ENCODE measurements at regions not wholly inside any gene's neighbourhood (a gene's known extent, or its start where the extent isn't known, plus 50 kb on each side); places are given as distances from the start of the nearest gene placed in this dataset.
"Not testable (repeated sequence)": the region's sequence is repeated elsewhere in the genome, so short reads cannot be mapped to it uniquely, and the experiment has no call there.

DNA sequence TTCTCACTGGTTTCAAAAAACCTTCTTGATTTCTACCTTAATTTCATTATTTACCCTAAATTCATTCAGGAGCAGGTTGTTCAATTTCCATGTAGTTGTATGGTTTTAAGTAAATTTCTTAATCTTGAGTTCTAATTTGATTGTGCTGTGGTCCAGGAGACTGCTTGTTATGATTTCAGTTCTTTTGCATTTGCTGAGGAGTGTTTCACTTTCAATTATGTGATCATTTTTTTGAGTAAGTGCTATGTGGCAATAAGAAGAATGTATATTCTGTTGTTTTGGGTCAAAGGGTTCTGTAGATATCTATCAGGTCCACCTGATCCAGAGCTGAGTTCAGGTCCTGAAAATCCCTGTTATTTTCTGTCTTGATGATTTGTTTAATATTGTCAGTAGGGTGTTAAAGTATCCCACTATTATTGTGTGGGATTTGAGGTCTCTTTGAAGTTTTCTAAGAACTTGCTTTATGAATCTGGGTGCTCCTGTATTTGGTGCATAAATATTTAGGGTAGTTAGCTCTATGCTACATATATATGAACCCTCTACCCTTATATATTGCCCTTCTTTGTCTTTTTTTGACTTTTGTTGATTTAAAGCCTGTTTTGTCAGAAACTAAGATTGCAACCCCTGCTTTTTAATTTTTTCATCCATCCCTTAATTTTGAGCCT lies 158.4 kb upstream of the TPRG1 start:
- DNase-seq (ENCODE audit: low read depth, low spot score), result no peak
- CTCF ChIA-PET, result interaction anchor here (0.6 kb wide), 1 partner anchor 31 kb away, joined by 3 read pairs; no protein-coding TSS in a partner anchor
- TF ChIP-seq, protein P1, sequence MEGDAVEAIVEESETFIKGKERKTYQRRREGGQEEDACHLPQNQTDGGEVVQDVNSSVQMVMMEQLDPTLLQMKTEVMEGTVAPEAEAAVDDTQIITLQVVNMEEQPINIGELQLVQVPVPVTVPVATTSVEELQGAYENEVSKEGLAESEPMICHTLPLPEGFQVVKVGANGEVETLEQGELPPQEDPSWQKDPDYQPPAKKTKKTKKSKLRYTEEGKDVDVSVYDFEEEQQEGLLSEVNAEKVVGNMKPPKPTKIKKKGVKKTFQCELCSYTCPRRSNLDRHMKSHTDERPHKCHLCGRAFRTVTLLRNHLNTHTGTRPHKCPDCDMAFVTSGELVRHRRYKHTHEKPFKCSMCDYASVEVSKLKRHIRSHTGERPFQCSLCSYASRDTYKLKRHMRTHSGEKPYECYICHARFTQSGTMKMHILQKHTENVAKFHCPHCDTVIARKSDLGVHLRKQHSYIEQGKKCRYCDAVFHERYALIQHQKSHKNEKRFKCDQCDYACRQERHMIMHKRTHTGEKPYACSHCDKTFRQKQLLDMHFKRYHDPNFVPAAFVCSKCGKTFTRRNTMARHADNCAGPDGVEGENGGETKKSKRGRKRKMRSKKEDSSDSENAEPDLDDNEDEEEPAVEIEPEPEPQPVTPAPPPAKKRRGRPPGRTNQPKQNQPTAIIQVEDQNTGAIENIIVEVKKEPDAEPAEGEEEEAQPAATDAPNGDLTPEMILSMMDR (IDR thresholded peaks at IDR 0.05; ENCODE audit: low read depth, low read length), result no peak
- POLR2A ChIA-PET, result no interaction called here
- H3K27ac ChIP-seq (ENCODE audit: low read depth, low read length), result no peak overlapping the region
- H3K9me3 ChIP-seq (ENCODE audit: control insufficient read depth, insufficient read depth, low read length), result no peaks in the 10 kb centered on the region
- no peak overlapping the region for H3K4me3 ChIP-seq (ENCODE audit: low read depth, low read length)
- peaks cover 8% of the 10 kb centered on the region for H3K27me3 ChIP-seq (ENCODE audit: control insufficient read depth, insufficient read depth, low read length)

DNA sequence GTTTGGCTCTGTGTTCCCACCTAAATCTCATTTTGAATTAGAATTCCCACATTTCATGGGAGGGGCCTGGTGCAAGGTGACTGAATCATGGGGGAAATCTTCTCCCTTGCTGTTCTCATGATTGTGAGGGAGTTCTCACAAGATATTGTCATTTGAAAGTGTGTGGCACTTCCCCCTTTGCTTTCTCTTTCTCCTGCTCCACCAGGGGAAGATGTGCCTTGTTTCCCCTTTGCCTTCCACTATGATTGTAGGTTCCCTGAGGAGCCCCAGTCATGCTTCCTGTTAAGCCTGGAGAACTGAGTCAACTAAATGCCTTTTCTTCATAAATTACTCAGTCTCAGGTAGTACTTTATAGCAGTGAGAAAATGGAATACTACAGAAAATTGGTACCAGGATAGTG lies 157.2 kb upstream of the TPRG1 start:
- Histone ChIP-seq H3K9me3 (ENCODE audit: control insufficient read depth, insufficient read depth, low read length) (no peaks in the 10 kb centered on the region), H3K27ac (ENCODE audit: low read depth, low read length) (no peak overlapping the region), H3K27me3 (ENCODE audit: control insufficient read depth, insufficient read depth, low read length) (peaks cover 8% of the 10 kb centered on the region), H3K4me3 (ENCODE audit: low read depth, low read length) (no peak overlapping the region)
- TF ChIP-seq, protein P1 (IDR thresholded peaks at IDR 0.05; ENCODE audit: low read depth, low read length), result no peak
- ChIA-PET POLR2A (no interaction called here), CTCF (no interaction called here)
- no peak for DNase-seq (ENCODE audit: low read depth, low spot score)

DNA sequence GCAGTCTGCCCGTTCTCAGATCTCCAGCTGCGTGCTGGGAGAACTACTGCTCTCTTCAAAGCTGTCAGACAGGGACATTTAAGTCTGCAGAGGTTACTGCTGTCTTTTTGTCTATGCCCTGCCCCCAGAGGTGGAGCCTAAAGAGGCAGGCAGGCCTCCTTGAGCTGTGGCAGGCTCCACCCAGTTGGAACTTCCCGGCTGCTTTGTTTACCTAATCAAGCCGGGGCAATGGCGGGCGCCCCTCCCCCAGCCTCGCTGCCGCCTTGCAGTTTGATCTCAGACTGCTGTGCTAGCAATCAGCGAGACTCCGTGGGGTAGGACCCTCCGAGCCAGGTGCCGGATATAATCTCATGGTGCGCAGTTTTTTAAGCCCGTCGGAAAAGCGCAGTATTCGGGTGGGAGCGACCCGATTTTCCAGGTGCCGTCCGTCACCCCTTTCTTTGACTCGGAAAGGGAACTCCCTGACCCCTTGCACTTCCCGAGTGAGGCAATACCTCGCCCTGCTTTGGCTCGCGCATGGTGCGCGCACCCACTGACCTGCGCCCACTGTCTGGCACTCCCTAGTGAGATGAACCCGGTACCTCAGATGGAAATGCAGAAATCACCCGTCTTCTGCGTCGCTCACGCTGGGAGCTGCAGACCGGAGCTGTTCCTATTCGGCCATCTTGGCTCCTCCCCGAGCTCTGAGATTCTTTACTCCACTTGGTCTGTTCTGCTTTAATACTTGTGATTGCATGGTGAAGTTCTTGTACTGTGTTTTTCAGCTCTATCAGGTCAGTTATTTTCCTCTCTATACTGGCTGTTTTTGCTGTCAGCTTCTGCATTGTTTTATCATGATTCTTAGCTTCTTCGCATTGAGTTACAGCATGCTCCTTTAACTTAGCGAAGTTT lies 148.9 kb upstream of the TPRG1 start:
- H3K27ac ChIP-seq (ENCODE audit: low read depth, low read length); DNase-seq (ENCODE audit: low read depth, low spot score); H3K9me3 ChIP-seq (ENCODE audit: control insufficient read depth, insufficient read depth, low read length); POLR2A ChIA-PET; H3K4me3 ChIP-seq (ENCODE audit: low read depth, low read length); H3K27me3 ChIP-seq (ENCODE audit: control insufficient read depth, insufficient read depth, low read length); CTCF ChIA-PET: not testable (repeated sequence)

DNA sequence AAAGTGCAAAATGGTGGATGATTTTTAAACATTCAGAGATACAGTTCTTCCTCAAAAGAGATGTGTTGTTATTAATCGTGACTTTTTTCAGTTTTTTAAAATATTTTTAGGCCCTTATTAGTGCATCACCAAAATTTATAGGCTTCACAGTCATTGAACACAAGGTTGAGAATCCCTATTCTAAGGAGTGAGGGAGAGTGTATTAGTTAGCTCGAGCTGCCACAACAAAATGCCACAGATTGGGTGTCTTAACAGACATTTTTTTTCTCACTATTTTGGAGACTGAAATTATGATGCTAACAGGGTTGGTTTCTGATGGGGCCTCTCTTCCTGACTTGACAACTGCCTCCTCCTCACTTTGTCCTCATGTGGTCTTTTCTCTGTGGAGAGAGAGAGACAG lies 145.9 kb upstream of the TPRG1 start:
- ChIA-PET CTCF (no interaction called here), POLR2A (no interaction called here)
- H3K27me3 ChIP-seq (ENCODE audit: control insufficient read depth, insufficient read depth, low read length), result peaks cover 2% of the 10 kb centered on the region
- H3K9me3 ChIP-seq (ENCODE audit: control insufficient read depth, insufficient read depth, low read length), result no peaks in the 10 kb centered on the region
- H3K4me3 ChIP-seq (ENCODE audit: low read depth, low read length), result no peak overlapping the region
- TF ChIP-seq, protein P1 (IDR thresholded peaks at IDR 0.05; ENCODE audit: low read depth, low read length), result no peak
- H3K27ac ChIP-seq (ENCODE audit: low read depth, low read length), result no peak overlapping the region
- DNase-seq (ENCODE audit: low read depth, low spot score), result no peak

DNA sequence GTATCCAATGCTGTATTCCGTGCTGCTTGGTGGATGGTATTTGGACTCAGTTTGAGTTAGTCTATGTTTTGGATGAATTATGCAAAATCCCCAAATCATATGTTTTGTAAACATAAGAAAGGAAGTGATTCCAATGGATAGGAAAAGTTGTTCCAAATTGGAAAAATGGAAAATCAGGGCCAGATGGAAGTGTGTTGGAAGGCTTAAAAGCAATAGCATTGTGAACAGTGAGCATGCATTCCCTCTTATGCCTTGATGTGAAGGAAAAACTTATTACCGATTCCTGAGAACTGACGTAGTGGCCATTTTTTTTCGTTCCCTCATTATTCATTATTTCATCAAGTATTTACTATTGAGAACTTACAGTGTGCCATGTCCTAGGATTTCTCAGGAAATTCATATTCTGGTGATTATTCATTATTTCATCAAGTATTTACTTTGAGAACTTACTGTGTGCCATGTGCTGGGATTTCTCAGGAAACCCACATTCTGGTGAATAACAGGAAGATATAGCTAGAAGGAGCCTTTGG lies 144.1 kb upstream of the TPRG1 start:
- POLR2A ChIA-PET, result no interaction called here
- H3K4me3 ChIP-seq (ENCODE audit: low read depth, low read length), result no peak overlapping the region
- H3K9me3 ChIP-seq (ENCODE audit: control insufficient read depth, insufficient read depth, low read length), result no peaks in the 10 kb centered on the region
- CTCF ChIA-PET, result no interaction called here
- peaks cover 2% of the 10 kb centered on the region for H3K27me3 ChIP-seq (ENCODE audit: control insufficient read depth, insufficient read depth, low read length)
- TF ChIP-seq, protein P1 (IDR thresholded peaks at IDR 0.05; ENCODE audit: low read depth, low read length), result no peak
- H3K27ac ChIP-seq (ENCODE audit: low read depth, low read length), result no peak overlapping the region
- DNase-seq (ENCODE audit: low read depth, low spot score), result no peak
